ENCODE measurements at regions not wholly inside any gene's neighbourhood (a gene's known extent, or its start where the extent isn't known, plus 50 kb on each side); places are given as distances from the start of the nearest gene placed in this dataset.

- TF ChIP-seq CTCF (IDR thresholded peaks at IDR 0.05; ENCODE audit: low read depth, low read length, poor library complexity, severe bottlenecking) (no peak), EZH2phosphoT487 (IDR thresholded peaks at IDR 0.05; ENCODE audit: borderline replicate concordance, low read length) (no peak)
Observed at GRCh38 chr7:149642589-149642988, 130.8 kb downstream of the ZNF467 start.
